ENCODE measurements at regions not wholly inside any gene's neighbourhood (a gene's known extent, or its start where the extent isn't known, plus 50 kb on each side); places are given as distances from the start of the nearest gene placed in this dataset.

DNA sequence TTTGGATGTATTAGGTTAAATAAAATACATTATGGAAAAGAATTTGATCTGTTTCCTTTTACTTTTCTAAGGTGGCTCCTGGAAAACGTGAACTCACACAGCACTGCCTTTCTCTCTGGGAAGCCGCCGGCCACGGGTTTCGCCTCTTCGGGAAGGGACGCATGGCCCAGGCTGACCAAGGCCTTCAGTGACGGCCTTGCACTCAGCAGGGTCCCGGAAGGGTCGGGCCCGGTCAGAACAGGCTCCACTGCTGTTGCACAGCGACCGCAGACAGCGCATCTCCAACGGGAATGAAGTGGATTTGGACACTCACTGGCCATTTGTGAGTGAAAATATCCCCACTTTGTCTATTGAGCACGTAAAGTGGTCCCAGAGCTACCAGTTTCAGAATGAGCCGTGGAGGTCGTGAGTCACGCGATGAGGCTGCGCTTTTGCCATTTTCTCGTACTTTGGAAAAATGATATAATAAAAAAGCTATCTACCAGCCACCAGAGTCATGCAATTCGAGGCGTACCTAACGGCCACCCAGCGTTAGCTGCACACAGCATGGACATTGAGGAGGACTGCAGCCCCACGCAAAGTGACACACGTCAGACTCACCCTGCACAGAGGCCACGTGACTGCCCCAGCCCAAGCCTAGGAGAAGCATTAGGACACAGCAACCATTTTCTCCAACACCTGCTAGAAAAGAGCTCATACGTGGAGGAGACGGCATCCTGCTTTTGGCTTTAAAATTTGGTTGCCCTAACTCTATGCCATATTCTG is 244.3 kb downstream of the TTLL2 start:
- no peak overlapping the region for H3K4me2 ChIP-seq (ENCODE audit: low read length)
- no peaks in the 10 kb centered on the region for H3K36me3 ChIP-seq (ENCODE audit: low read depth, low read length)
- CTCF ChIA-PET: no interaction called here
- H3K9me2 ChIP-seq (replicated peaks; ENCODE audit: low read length): no peaks in the 10 kb centered on the region
- H3K9me3 ChIP-seq (ENCODE audit: low read length): no peaks in the 10 kb centered on the region
- no peaks in the 10 kb centered on the region for H3K79me2 ChIP-seq (ENCODE audit: low read length)
- no peaks in the 10 kb centered on the region for H3F3A ChIP-seq (ENCODE audit: low read length, unreplicated experiment)
- no peaks in the 10 kb centered on the region for H4K20me1 ChIP-seq (ENCODE audit: low read length)
- POLR2A ChIA-PET (ENCODE audit: unreplicated experiment): no interaction called here
- TF ChIP-seq EZH2 (IDR thresholded peaks at IDR 0.05; ENCODE audit: low read length, unreplicated experiment): no peak
- no peak for TF ChIP-seq EZH2phosphoT487 (IDR thresholded peaks at IDR 0.05; ENCODE audit: borderline replicate concordance, low read length)
- TF ChIP-seq, protein P1, sequence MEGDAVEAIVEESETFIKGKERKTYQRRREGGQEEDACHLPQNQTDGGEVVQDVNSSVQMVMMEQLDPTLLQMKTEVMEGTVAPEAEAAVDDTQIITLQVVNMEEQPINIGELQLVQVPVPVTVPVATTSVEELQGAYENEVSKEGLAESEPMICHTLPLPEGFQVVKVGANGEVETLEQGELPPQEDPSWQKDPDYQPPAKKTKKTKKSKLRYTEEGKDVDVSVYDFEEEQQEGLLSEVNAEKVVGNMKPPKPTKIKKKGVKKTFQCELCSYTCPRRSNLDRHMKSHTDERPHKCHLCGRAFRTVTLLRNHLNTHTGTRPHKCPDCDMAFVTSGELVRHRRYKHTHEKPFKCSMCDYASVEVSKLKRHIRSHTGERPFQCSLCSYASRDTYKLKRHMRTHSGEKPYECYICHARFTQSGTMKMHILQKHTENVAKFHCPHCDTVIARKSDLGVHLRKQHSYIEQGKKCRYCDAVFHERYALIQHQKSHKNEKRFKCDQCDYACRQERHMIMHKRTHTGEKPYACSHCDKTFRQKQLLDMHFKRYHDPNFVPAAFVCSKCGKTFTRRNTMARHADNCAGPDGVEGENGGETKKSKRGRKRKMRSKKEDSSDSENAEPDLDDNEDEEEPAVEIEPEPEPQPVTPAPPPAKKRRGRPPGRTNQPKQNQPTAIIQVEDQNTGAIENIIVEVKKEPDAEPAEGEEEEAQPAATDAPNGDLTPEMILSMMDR (conservative IDR thresholded peaks at IDR 0.05; ENCODE audit: low read depth, low read length): no peak
- DNase-seq (no peak), ATAC-seq (no peak)
- no peak overlapping the region for H2AFZ ChIP-seq (ENCODE audit: low read length)
- H3K4me3 ChIP-seq (ENCODE audit: low read length): no peak overlapping the region
- BruUV-seq (replicated peaks): no TSS peak
- H3K9ac ChIP-seq (ENCODE audit: low read length): no peak overlapping the region
- no peaks in the 10 kb centered on the region for H3K27me3 ChIP-seq (ENCODE audit: low read length)
- H3K27ac ChIP-seq (ENCODE audit: low read length): no peak overlapping the region
- H3K4me1 ChIP-seq (ENCODE audit: insufficient read depth, low read length): no peaks in the 10 kb centered on the region
- intact Hi-C loops (cut with micrococcal nuclease): no loop called here

DNA sequence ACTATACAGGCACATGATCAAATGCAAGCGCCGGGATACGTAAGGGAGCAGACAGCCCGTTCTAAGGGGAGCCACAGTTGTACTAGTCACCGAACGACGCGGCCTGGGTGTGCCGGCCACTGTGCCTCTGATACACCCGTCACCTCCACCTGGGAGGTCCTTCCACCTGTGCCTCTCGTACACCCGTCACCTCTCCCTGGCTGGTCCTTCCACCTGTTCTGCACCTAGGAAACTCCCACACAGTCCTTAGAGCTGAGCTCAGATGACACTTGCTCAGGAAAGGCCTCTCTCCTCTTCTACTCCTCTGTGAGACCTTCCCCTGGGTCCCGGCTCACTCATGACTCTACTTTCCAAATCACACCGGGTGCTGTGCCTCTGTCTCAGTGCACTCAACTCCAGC is 245.0 kb downstream of the TTLL2 start:
- TF ChIP-seq EZH2phosphoT487 (IDR thresholded peaks at IDR 0.05; ENCODE audit: borderline replicate concordance, low read length): no peak
- TF ChIP-seq, protein P1 (conservative IDR thresholded peaks at IDR 0.05; ENCODE audit: low read depth, low read length): no peak
- no peak for TF ChIP-seq EZH2 (IDR thresholded peaks at IDR 0.05; ENCODE audit: low read length, unreplicated experiment)
- H3K9me3 ChIP-seq (ENCODE audit: low read length): no peaks in the 10 kb centered on the region
- BruUV-seq (replicated peaks): no TSS peak

More for the DNA sequence above, 245.0 kb downstream of the TTLL2 start:
- intact Hi-C loops (cut with micrococcal nuclease): no loop called here
- Histone ChIP-seq H4K20me1 (ENCODE audit: low read length) (no peaks in the 10 kb centered on the region), H3K27me3 (ENCODE audit: low read length) (no peaks in the 10 kb centered on the region), H3K4me3 (ENCODE audit: low read length) (no peak overlapping the region), H3K4me2 (ENCODE audit: low read length) (no peak overlapping the region), H3K36me3 (ENCODE audit: low read depth, low read length) (no peaks in the 10 kb centered on the region), H3K9me2 (replicated peaks; ENCODE audit: low read length) (no peaks in the 10 kb centered on the region), H3K27ac (ENCODE audit: low read length) (no peak overlapping the region), H3K79me2 (ENCODE audit: low read length) (no peaks in the 10 kb centered on the region), H3K4me1 (ENCODE audit: insufficient read depth, low read length) (no peaks in the 10 kb centered on the region), H2AFZ (ENCODE audit: low read length) (no peak overlapping the region), H3K9ac (ENCODE audit: low read length) (no peak overlapping the region), H3F3A (ENCODE audit: low read length, unreplicated experiment) (no peaks in the 10 kb centered on the region)
- POLR2A ChIA-PET (ENCODE audit: unreplicated experiment): no interaction called here
- ATAC-seq (no peak), DNase-seq (no peak)
- CTCF ChIA-PET: no interaction called here
